Loucy (cell line): ENCODE measurements at regions not wholly inside any gene's neighbourhood (a gene's known extent, or its start where the extent isn't known, plus 50 kb on each side); places are given as distances from the start of the nearest gene placed in this dataset.
"Not testable (repeated sequence)": the region's sequence is repeated elsewhere in the genome, so short reads cannot be mapped to it uniquely, and the experiment has no call there.

Source experiments
- H2AFZ ChIP-seq: fragments of 200-600 bp; sonication (generic); 2 replicates; pipeline ENCODE4 v1.6.0; 2016; ENCODE audit warnings: antibody characterized with exemption, mild to moderate bottlenecking, low read length, moderate library complexity
- H3F3A ChIP-seq: fragments of 200-600 bp; 2 replicates; pipeline ENCODE4 v1.6.0; 2016; ENCODE audit warnings: antibody characterized with exemption, low read depth, mild to moderate bottlenecking
- H3K27me3 ChIP-seq: fragments of 200-600 bp; sonication (generic); 2 replicates; pipeline ENCODE4 v1.6.1; 2014; ENCODE audit warnings: low read length, mild to moderate bottlenecking; ENCODE audit not compliant: insufficient read depth, poor library complexity, severe bottlenecking
- H3K36me3 ChIP-seq: fragments of 200-600 bp; sonication (generic); 2 replicates; pipeline ENCODE4 v1.6.1; 2016; ENCODE audit warnings: low read length; ENCODE audit not compliant: insufficient read depth
- H3K4me1 ChIP-seq: fragments of 200-600 bp; sonication (generic); 2 replicates; pipeline ENCODE4 v1.5.1; 2014; ENCODE audit warnings: low read length, mild to moderate bottlenecking; ENCODE audit not compliant: insufficient read depth, poor library complexity, severe bottlenecking
- H3K4me2 ChIP-seq: fragments of 200-600 bp; sonication (generic); 2 replicates; pipeline ENCODE4 v1.6.0; 2014; ENCODE audit warnings: antibody characterized with exemption, low read length, low read depth, mild to moderate bottlenecking; ENCODE audit not compliant: poor library complexity, severe bottlenecking
- H3K4me3 ChIP-seq: fragments of 200-600 bp; sonication (generic); 2 replicates; pipeline ENCODE4 v1.5.1; 2014; ENCODE audit warnings: low read length, mild to moderate bottlenecking, mixed read lengths; ENCODE audit not compliant: poor library complexity, severe bottlenecking
- H3K79me2 ChIP-seq: fragments of 200-600 bp; sonication (generic); 2 replicates; pipeline ENCODE4 v1.6.1; 2014; ENCODE audit warnings: low read length; ENCODE audit not compliant: insufficient read depth
- H3K9ac ChIP-seq: fragments of 200-600 bp; sonication (generic); 2 replicates; pipeline ENCODE4 v1.6.0; 2014; ENCODE audit warnings: mild to moderate bottlenecking, low read depth, low read length, moderate library complexity; ENCODE audit not compliant: poor library complexity, severe bottlenecking
- H3K9me2 ChIP-seq: fragments of 200-600 bp; sonication (generic); replicated peaks from 2 replicates; pipeline ENCODE4 v1.6.1; 2016; ENCODE audit warnings: low read depth, low read length, mixed read lengths
- H3K9me3 ChIP-seq: fragments of 200-600 bp; sonication (generic); 2 replicates; pipeline ENCODE4 v1.6.1; 2014; ENCODE audit warnings: mild to moderate bottlenecking, antibody characterized with exemption, low read length, low read depth; ENCODE audit not compliant: insufficient read depth
- H4K20me1 ChIP-seq: fragments of 200-600 bp; sonication (generic); 2 replicates; pipeline ENCODE4 v1.6.0; 2014; ENCODE audit warnings: antibody characterized with exemption, low read length, mild to moderate bottlenecking; ENCODE audit not compliant: insufficient read depth, poor library complexity, severe bottlenecking
- EZH2phosphoT487 ChIP-seq: fragments of 200-600 bp; IDR thresholded peaks from 2 replicates; pipeline ENCODE4 v1.6.1; 2018; ENCODE audit warnings: antibody characterized with exemption, mild to moderate bottlenecking, moderate library complexity, borderline replicate concordance
- TF ChIP-seq, protein P1 (sequence below): fragments of 200-600 bp; sonication (generic); conservative IDR thresholded peaks from 2 replicates; pipeline ENCODE4 v1.5.1; 2014; ENCODE audit warnings: mild to moderate bottlenecking, antibody characterized with exemption, low read length

DNA sequence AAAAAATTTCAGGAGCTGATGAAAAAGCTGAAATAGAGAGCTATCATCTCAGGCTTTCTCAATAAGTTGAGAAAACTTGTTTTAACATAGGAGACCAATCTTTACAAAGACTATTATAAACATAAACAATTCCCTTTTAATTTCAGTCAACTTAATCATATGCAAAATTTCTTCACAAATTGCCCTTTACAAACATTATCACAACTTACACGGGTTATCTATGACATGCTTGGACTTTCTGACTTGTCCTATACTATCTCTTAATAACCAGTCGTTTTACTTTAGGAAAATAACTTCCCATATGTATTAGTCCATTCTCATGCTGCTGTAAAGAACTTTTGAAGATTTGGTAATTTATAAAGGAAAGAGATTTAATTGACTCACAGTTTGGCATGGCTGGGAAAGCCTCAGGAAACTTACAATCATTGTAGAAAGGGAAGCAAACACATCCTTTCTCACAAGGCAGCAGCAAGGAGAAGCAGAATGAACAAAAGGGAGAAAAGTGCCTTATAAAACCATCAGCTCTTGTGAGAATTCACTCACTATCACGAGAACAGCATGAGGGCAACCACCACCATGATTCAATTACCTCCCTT is 1583.7 kb upstream of the CELF4 start:
- Histone ChIP-seq H3K27me3 (no peaks in the 10 kb centered on the region), H3F3A (no peaks in the 10 kb centered on the region), H3K9me3 (peaks cover 17% of the 10 kb centered on the region; the same call in 1 of the 2 replicates), H2AFZ (no peak overlapping the region), H3K4me2 (no peak overlapping the region), H3K4me3 (no peak overlapping the region), H3K9me2 (no peaks in the 10 kb centered on the region), H3K36me3 (no peaks in the 10 kb centered on the region), H4K20me1 (no peaks in the 10 kb centered on the region), H3K9ac (no peak overlapping the region), H3K79me2 (no peaks in the 10 kb centered on the region), H3K4me1 (no peaks in the 10 kb centered on the region)
- no peak for TF ChIP-seq EZH2phosphoT487
- TF ChIP-seq, protein P1, sequence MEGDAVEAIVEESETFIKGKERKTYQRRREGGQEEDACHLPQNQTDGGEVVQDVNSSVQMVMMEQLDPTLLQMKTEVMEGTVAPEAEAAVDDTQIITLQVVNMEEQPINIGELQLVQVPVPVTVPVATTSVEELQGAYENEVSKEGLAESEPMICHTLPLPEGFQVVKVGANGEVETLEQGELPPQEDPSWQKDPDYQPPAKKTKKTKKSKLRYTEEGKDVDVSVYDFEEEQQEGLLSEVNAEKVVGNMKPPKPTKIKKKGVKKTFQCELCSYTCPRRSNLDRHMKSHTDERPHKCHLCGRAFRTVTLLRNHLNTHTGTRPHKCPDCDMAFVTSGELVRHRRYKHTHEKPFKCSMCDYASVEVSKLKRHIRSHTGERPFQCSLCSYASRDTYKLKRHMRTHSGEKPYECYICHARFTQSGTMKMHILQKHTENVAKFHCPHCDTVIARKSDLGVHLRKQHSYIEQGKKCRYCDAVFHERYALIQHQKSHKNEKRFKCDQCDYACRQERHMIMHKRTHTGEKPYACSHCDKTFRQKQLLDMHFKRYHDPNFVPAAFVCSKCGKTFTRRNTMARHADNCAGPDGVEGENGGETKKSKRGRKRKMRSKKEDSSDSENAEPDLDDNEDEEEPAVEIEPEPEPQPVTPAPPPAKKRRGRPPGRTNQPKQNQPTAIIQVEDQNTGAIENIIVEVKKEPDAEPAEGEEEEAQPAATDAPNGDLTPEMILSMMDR, result no peak

DNA sequence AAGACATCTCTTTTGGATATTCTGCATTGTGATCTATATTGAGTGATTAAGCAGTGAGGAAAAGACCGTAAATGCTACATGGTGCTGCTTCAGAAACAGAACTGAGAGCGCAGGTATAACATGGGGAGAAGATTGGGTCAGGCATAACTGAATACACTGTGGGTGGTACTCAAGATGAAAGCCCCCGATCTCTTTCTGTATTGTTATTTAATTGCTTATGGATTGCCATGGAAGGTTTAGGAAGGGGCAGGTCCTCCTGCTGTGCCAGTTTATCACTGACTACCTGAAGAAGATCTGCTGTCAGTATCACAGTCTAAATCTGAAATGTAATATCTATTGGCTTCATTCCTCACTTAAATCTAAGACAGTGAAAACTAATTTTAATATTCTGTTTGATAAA is 1568.7 kb upstream of the CELF4 start:
- H3K9ac ChIP-seq, result no peak overlapping the region
- no peaks in the 10 kb centered on the region for H3K27me3 ChIP-seq
- no peaks in the 10 kb centered on the region for H3K9me2 ChIP-seq
- no peaks in the 10 kb centered on the region for H3K36me3 ChIP-seq
- no peak overlapping the region for H3K4me3 ChIP-seq
- no peaks in the 10 kb centered on the region for H3K79me2 ChIP-seq
- H3F3A ChIP-seq, result no peaks in the 10 kb centered on the region
- TF ChIP-seq EZH2phosphoT487, result no peak
- TF ChIP-seq, protein P1, result no peak
- no peak overlapping the region for H2AFZ ChIP-seq
- H4K20me1 ChIP-seq, result no peaks in the 10 kb centered on the region
- no peaks in the 10 kb centered on the region for H3K9me3 ChIP-seq
- no peaks in the 10 kb centered on the region for H3K4me1 ChIP-seq
- no peak overlapping the region for H3K4me2 ChIP-seq

DNA sequence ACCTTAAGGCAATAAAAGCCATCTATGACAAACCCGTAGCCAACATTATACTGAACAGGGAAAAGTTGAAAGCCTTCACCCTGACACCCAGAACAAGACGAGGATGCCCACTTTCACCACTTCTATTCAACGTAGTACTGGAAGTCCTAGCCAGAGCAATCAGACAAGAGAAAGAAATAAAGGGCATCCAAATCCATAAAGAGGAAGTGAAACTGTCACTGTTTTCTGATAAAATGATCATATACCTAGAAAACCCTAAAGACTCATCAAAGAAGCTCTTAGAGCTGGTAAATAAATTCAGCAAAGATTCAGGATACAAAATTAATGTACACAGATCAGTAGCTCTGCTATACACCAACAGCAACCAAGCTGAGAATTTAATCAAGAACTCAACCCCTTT is 1561.9 kb upstream of the CELF4 start:
- not testable (repeated sequence) for H3K27me3 ChIP-seq, H3K4me1 ChIP-seq, H3K79me2 ChIP-seq, H3K9ac ChIP-seq, H3K9me3 ChIP-seq, H3K4me2 ChIP-seq, H2AFZ ChIP-seq, H3F3A ChIP-seq, H3K4me3 ChIP-seq, H3K36me3 ChIP-seq, H3K9me2 ChIP-seq, H4K20me1 ChIP-seq

DNA sequence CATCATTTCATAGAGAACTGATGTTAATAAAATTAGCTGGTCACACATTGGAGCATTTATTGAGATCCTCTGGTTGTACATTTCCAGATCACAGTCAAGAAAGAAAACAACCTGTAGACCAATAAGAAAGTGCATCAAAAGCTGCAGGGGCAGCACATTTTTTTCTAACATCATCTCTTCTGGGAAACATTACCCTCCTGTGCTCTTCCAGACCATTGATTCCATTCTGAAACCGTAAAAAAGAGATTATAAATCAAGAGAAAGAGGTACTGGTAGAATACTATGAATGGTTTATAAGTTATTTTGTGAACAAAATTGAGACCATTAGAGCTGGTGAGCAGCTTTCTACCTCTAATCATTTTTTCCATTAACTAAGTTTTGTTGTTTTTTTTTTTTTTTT is 1548.2 kb upstream of the CELF4 start:
- Histone ChIP-seq H3K4me2 (no peak overlapping the region), H3K36me3 (no peaks in the 10 kb centered on the region), H3K4me3 (no peak overlapping the region), H3K9me3 (no peaks in the 10 kb centered on the region), H3K9me2 (no peaks in the 10 kb centered on the region), H3K79me2 (no peaks in the 10 kb centered on the region), H3K4me1 (no peaks in the 10 kb centered on the region), H2AFZ (no peak overlapping the region), H3K9ac (no peak overlapping the region), H3K27me3 (no peaks in the 10 kb centered on the region), H3F3A (no peaks in the 10 kb centered on the region), H4K20me1 (no peaks in the 10 kb centered on the region)
- TF ChIP-seq, protein P1, result no peak
- TF ChIP-seq EZH2phosphoT487, result no peak
